GM12874 (cell line): ENCODE measurements at regions not wholly inside any gene's neighbourhood (a gene's known extent, or its start where the extent isn't known, plus 50 kb on each side); places are given as distances from the start of the nearest gene placed in this dataset.

Experiments
- TF ChIP-seq, protein P1 (sequence below): IDR thresholded peaks from 2 replicates; pipeline ENCODE4 v1.5.1; 2011; ENCODE audit warnings: low read depth, mild to moderate bottlenecking, control low read depth, low read length, moderate library complexity; ENCODE audit not compliant: insufficient read depth

DNA sequence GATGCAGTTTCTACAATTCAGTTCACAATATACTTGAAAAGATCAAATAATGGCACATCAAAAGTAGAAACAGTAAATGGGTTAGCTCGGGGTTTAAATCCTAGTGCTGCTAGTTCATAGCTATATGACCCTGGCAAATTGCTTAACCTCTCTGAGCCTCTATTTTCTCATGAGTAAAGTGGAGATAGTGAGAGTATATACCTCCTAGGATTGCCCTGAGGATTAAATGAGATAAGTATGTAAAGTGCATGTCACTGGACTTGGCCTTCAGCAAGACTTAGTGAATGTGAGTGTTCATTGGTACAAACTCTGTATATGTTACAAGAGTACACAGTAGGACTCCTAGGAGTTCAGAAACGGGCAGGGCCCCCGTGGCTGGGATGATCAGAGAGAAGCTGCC, 248.3 kb downstream of the DLEU7 start:
- TF ChIP-seq, protein P1, sequence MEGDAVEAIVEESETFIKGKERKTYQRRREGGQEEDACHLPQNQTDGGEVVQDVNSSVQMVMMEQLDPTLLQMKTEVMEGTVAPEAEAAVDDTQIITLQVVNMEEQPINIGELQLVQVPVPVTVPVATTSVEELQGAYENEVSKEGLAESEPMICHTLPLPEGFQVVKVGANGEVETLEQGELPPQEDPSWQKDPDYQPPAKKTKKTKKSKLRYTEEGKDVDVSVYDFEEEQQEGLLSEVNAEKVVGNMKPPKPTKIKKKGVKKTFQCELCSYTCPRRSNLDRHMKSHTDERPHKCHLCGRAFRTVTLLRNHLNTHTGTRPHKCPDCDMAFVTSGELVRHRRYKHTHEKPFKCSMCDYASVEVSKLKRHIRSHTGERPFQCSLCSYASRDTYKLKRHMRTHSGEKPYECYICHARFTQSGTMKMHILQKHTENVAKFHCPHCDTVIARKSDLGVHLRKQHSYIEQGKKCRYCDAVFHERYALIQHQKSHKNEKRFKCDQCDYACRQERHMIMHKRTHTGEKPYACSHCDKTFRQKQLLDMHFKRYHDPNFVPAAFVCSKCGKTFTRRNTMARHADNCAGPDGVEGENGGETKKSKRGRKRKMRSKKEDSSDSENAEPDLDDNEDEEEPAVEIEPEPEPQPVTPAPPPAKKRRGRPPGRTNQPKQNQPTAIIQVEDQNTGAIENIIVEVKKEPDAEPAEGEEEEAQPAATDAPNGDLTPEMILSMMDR: no peak

DNA sequence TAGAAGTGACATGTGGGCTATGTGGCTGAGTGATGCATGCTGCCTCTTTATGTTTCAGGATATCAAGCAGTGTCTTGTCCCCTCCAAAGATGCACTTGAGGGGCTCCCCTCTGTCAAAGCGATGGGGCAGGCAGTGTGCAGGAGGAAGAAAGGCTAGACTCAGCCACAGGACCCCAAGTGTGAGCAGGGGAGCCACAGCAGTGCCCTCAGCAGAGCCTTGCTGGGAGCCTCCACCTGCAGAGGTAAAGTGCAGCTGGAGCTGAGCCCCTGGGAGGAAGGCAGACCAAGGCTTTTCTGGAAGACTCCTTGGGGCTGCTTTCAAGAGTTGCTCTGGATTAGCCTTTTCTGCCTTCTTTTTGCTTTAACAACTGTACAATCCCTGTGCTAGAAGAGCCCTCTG, 247.3 kb downstream of the DLEU7 start:
- TF ChIP-seq, protein P1: no peak

DNA sequence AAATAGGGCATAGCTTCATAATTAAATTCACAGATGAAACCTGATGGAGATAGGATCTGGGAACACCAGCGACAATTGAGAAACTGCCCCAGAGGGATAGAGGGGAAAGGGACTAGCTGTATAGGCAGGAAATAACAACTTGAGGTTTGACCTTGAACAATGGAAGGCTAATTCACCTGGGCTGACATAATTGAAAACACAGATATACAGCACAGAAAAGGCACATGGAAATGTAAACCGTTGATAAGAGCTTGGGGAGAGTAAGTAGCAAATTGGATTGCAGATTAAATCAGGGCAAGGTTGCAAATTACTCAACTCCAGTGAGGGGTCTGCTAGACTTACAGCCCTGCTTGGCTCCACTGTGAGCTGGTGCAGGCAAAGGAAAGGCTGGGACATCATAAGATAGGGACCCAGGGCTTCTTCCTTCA, 246.7 kb downstream of the DLEU7 start:
- TF ChIP-seq, protein P1: no peak

DNA sequence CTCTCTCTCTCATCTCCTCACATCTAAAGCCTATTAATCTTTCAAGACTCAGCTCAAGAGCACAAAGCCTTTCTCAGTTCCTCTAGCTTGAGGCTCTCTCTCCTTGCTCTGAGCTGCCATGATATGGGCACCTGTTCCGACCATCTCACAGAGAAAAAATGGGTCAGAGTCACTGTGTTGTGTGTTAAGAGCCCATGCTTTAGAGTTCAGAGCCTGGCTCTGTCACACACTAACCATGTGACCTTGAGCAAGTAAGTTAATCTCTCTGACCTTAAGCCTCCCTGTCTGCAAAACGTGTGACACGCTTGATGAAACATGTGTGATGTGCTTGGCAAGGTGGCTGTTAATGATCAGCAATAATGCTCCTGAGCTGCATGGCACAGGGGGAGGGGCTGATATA, 245.2 kb downstream of the DLEU7 start:
- TF ChIP-seq, protein P1: no peak

DNA sequence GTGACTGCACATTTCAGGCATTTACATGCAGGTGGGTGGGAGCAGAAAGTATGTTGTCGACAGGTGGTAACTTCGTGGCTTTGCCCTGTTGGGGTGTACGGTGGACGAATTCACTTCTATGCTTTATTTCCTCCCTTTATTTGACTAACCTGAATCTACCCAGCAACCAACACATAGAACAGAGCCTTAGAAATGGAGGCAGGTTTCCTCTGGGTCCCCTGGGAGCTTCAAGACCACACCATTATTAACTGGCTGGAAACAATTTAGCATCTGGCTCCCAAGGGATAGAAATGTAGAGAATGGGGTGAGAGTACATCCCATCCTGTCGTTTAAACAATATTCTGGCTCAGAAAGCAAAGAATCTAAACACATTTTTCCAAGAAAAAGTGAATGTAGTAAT, 244.4 kb downstream of the DLEU7 start:
- TF ChIP-seq, protein P1: no peak

DNA sequence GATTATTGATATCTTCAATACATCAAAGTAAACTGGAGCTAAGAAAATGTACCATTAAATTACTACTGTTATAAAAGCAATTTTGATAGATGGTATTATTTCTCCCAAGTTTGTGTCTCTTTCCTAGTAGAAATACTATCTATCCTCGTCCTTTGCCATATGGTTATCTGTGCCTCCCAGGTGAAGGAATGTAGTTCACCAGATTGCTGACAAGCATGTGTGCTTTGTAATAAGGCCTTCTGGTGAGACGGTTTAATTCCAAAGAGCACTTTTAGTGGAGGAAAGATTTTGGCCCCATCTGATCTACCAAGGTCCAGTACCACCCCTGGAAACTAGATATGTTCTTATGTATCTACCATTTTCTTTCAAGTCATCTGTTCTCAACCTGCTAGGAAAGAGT, 243.6 kb downstream of the DLEU7 start:
- TF ChIP-seq, protein P1: no peak

DNA sequence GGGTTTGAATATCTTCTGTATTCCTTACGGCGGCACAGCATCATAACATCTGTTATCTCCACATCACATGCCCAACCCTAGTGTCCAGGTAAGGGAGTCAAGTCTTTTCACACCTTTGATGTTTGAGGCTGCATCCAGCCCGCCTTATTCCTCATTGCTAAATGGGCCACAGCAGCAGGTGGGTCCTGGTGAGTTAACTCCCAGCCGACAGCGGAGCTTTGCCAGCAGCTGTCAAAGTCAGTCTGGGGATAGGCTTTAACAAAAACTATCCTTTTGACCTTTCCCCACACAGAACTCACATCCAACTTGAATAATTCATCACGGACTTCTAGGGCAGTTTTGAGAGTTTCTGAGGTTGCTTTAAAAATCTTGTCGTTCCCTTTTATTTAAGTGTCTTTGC, 235.1 kb downstream of the DLEU7 start:
- TF ChIP-seq, protein P1: no peak

DNA sequence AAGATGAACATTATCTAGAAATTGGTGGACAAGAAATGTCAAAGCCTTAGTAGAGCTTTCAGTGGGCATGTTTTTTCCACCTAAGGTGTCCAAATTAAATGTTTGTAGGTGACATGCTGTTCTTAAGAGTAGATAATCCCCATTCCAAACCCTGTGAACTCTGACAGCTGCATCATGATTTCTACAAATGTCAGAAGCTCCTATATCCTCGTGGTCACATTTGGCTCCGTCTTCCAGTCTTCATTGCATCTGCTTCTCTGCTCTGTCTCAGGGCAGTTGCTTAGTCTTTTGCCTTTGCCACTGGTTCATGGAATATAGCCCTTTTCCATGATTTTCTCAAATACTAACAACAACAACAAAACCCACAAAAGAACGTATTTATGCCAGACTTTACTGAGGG, 234.5 kb downstream of the DLEU7 start:
- TF ChIP-seq, protein P1: no peak
